ENCODE measurements at regions not wholly inside any gene's neighbourhood (a gene's known extent, or its start where the extent isn't known, plus 50 kb on each side); places are given as distances from the start of the nearest gene placed in this dataset.

DNA sequence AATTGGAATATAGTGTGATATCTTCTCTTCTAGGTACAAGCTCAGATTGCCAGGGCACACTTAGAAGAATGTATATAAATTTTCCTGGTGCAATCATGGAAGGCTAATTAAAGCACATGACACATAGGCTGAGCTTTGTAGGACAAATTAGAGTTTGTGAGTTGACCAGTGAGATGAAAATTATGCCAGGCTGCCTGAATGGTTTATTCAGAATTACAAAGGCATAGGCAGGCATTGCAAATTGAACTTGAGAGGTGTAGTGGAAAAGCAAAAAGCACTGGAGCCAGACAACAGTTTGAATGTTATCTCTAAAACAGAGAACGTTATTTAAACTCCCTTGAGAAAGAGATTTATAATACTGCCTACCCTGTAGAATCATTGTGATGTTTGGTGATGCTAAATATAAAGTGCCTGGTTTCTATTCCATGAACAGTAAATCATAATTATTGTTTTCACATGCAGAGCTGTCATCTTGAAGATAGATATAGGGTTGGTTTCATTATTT is 712.1 kb downstream of the TBC1D32 start:
- dilution Hi-C loops (cut with MboI; ENCODE audit: extremely low pct_ligation_motif_present, low sequenced_read_pairs) = no loop called here
- no peak overlapping the region for H3K4me2 ChIP-seq (ENCODE audit: control insufficient read depth, extremely low read depth, insufficient read depth, low read depth, low read length)

DNA sequence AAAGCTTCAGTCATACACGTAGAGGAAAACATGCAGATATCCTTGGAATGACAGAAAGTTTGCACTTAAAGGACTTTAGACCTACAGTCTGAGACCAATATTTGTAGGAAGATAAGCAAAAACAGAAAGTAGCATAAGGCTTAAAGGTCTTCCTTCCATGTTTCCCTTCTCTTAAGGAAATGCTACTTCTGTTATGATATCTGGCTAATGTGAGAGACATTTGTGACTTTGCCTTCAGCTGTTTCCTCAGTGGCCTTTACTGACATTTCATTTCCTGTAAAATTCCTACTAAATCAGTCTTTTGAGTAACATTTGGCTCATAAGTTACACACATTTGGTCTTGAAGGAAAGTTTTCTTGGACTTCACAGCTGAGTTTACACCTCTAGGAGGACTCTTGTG is 713.4 kb downstream of the TBC1D32 start:
- FAIRE-seq (no peak), DNase-seq (ENCODE audit: low read depth, low spot score) (no peak)
- Histone ChIP-seq H3K27me3 (ENCODE audit: control insufficient read depth, extremely low read depth, insufficient read depth, low read length) (no peaks in the 10 kb centered on the region), H3K79me2 (ENCODE audit: control insufficient read depth, insufficient read depth, low read length) (no peaks in the 10 kb centered on the region), H3K9ac (ENCODE audit: control insufficient read depth, extremely low read depth, insufficient read depth, low read length) (no peak overlapping the region), H3K4me1 (ENCODE audit: control insufficient read depth, extremely low read depth, insufficient read depth, low read length) (no peaks in the 10 kb centered on the region), H3K9me1 (ENCODE audit: control insufficient read depth, extremely low read depth, insufficient read depth, low read length) (no peaks in the 10 kb centered on the region), H3K36me3 (ENCODE audit: control insufficient read depth in 2 of 2, extremely low read depth in 1 of 2, insufficient read depth in 2 of 2, low read length in 2 of 2) (no peaks in the 10 kb centered on the region), H3K9me3 (ENCODE audit: control insufficient read depth, low read depth, low read length) (no peaks in the 10 kb centered on the region), H3K27ac (ENCODE audit: control insufficient read depth, insufficient read depth, low read length) (no peak overlapping the region), H3K4me3 (ENCODE audit: control insufficient read depth in 2 of 3, extremely low read depth in 1 of 3, insufficient read depth in 2 of 3, low read depth in 1 of 3, low read length in 3 of 3) (no peak overlapping the region), H4K20me1 (ENCODE audit: control insufficient read depth, extremely low read depth, insufficient read depth, low read length) (no peaks in the 10 kb centered on the region), H2AFZ (ENCODE audit: control insufficient read depth, low read length) (no peak overlapping the region), H3K4me2 (ENCODE audit: control insufficient read depth, extremely low read depth, insufficient read depth, low read depth, low read length) (no peak overlapping the region)
- TF ChIP-seq, protein P1, sequence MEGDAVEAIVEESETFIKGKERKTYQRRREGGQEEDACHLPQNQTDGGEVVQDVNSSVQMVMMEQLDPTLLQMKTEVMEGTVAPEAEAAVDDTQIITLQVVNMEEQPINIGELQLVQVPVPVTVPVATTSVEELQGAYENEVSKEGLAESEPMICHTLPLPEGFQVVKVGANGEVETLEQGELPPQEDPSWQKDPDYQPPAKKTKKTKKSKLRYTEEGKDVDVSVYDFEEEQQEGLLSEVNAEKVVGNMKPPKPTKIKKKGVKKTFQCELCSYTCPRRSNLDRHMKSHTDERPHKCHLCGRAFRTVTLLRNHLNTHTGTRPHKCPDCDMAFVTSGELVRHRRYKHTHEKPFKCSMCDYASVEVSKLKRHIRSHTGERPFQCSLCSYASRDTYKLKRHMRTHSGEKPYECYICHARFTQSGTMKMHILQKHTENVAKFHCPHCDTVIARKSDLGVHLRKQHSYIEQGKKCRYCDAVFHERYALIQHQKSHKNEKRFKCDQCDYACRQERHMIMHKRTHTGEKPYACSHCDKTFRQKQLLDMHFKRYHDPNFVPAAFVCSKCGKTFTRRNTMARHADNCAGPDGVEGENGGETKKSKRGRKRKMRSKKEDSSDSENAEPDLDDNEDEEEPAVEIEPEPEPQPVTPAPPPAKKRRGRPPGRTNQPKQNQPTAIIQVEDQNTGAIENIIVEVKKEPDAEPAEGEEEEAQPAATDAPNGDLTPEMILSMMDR (optimal IDR thresholded peaks at IDR 0.05 in 1 of 3, IDR thresholded peaks at IDR 0.05 in 1 of 3, conservative IDR thresholded peaks at IDR 0.05 in 1 of 3; ENCODE audit: extremely low read depth in 1 of 3, insufficient read depth in 2 of 3, low read length in 3 of 3) = no peak
- no peak for TF ChIP-seq EZH2 (IDR thresholded peaks at IDR 0.05; ENCODE audit: low read length)
- dilution Hi-C loops (cut with MboI; ENCODE audit: extremely low pct_ligation_motif_present, low sequenced_read_pairs) = no loop called here

More for the DNA sequence above, 712.1 kb downstream of the TBC1D32 start:
- no peak for DNase-seq (ENCODE audit: low read depth, low spot score)
- no peak for TF ChIP-seq EZH2 (IDR thresholded peaks at IDR 0.05; ENCODE audit: low read length)
- TF ChIP-seq, protein P1 (optimal IDR thresholded peaks at IDR 0.05 in 1 of 3, IDR thresholded peaks at IDR 0.05 in 1 of 3, conservative IDR thresholded peaks at IDR 0.05 in 1 of 3; ENCODE audit: extremely low read depth in 1 of 3, insufficient read depth in 2 of 3, low read length in 3 of 3) = no peak
- no peaks in the 10 kb centered on the region for H3K9me1 ChIP-seq (ENCODE audit: control insufficient read depth, extremely low read depth, insufficient read depth, low read length)
- no peaks in the 10 kb centered on the region for H3K36me3 ChIP-seq (ENCODE audit: control insufficient read depth in 2 of 2, extremely low read depth in 1 of 2, insufficient read depth in 2 of 2, low read length in 2 of 2)
- H3K4me1 ChIP-seq (ENCODE audit: control insufficient read depth, extremely low read depth, insufficient read depth, low read length) = no peaks in the 10 kb centered on the region
- H2AFZ ChIP-seq (ENCODE audit: control insufficient read depth, low read length) = no peak overlapping the region
- H3K27me3 ChIP-seq (ENCODE audit: control insufficient read depth, extremely low read depth, insufficient read depth, low read length) = no peaks in the 10 kb centered on the region
- no peaks in the 10 kb centered on the region for H4K20me1 ChIP-seq (ENCODE audit: control insufficient read depth, extremely low read depth, insufficient read depth, low read length)
- FAIRE-seq = no peak
- no peaks in the 10 kb centered on the region for H3K79me2 ChIP-seq (ENCODE audit: control insufficient read depth, insufficient read depth, low read length)
- no peak overlapping the region for H3K27ac ChIP-seq (ENCODE audit: control insufficient read depth, insufficient read depth, low read length)
- H3K4me3 ChIP-seq (ENCODE audit: control insufficient read depth in 2 of 3, extremely low read depth in 1 of 3, insufficient read depth in 2 of 3, low read depth in 1 of 3, low read length in 3 of 3) = no peak overlapping the region
- no peak overlapping the region for H3K9ac ChIP-seq (ENCODE audit: control insufficient read depth, extremely low read depth, insufficient read depth, low read length)
- no peaks in the 10 kb centered on the region for H3K9me3 ChIP-seq (ENCODE audit: control insufficient read depth, low read depth, low read length)

All from keratinocyte (primary cell).